ENCODE measurements at regions not wholly inside any gene's neighbourhood (a gene's known extent, or its start where the extent isn't known, plus 50 kb on each side); places are given as distances from the start of the nearest gene placed in this dataset.

GRCh38 chr2:57497489-57498096 is 549.0 kb upstream of the VRK2 start:
- peak; percentile 2 to 81 (median 54) for DNase-seq
- intact Hi-C loops (cut with DNase I), result no loop called here

- intact Hi-C loops (cut with DNase I), result no loop called here
- DNase-seq, result no peak
Observed at GRCh38 chr2:57504787-57505186, 541.8 kb upstream of the VRK2 start.

GRCh38 chr2:57509189-57509588 is 537.4 kb upstream of the VRK2 start:
- DNase-seq, result no peak
- intact Hi-C loops (cut with DNase I), result no loop called here

GRCh38 chr2:57510704-57511103 is 535.9 kb upstream of the VRK2 start:
- intact Hi-C loops (cut with DNase I), result no loop called here
- DNase-seq, result no peak

- no peak for DNase-seq
- intact Hi-C loops (cut with DNase I), result loop anchor here (5.0 kb wide), 1 partner anchor 1333 kb away; the partner anchor contains the start of gene CCDC85A
Observed at GRCh38 chr2:57515366-57515765, 531.2 kb upstream of the VRK2 start.

- intact Hi-C loops (cut with DNase I), result loop anchor here (5.0 kb wide), 1 partner anchor 1335 kb away; the partner anchor contains the start of gene CCDC85A
- no peak for DNase-seq
Observed at GRCh38 chr2:57516698-57517340, 529.8 kb upstream of the VRK2 start.

- intact Hi-C loops (cut with DNase I), result no loop called here
- DNase-seq, result peak in 9 of 42 donors; percentile 5 to 23 (median 15)
Observed at GRCh38 chr2:57523304-57523703, 523.3 kb upstream of the VRK2 start.

- intact Hi-C loops (cut with DNase I), result no loop called here
- no peak for DNase-seq
Observed at GRCh38 chr2:57527685-57528084, 518.9 kb upstream of the VRK2 start.

- intact Hi-C loops (cut with DNase I), result no loop called here
- no peak for DNase-seq
Observed at GRCh38 chr2:57528499-57528898, 518.1 kb upstream of the VRK2 start.

GRCh38 chr2:57534358-57534757 is 512.2 kb upstream of the VRK2 start:
- intact Hi-C loops (cut with DNase I), result no loop called here

GRCh38 chr2:57536535-57537231 is 509.9 kb upstream of the VRK2 start:
- intact Hi-C loops (cut with DNase I), result no loop called here
- no peak for DNase-seq

More at GRCh38 chr2:57534358-57534757, 512.2 kb upstream of the VRK2 start:
- DNase-seq, result no peak

GRCh38 chr2:57539761-57540160 is 506.8 kb upstream of the VRK2 start:
- intact Hi-C loops (cut with DNase I), result no loop called here
- DNase-seq, result no peak

GRCh38 chr2:57542081-57542480 is 504.5 kb upstream of the VRK2 start:
- intact Hi-C loops (cut with DNase I), result no loop called here
- DNase-seq, result no peak

GRCh38 chr2:57543211-57543610 is 503.4 kb upstream of the VRK2 start:
- no peak for DNase-seq
- intact Hi-C loops (cut with DNase I), result no loop called here

- intact Hi-C loops (cut with DNase I), result no loop called here
- DNase-seq, result no peak
Observed at GRCh38 chr2:57544624-57545023, 502.0 kb upstream of the VRK2 start.

GRCh38 chr2:57546478-57546877 is 500.1 kb upstream of the VRK2 start:
- intact Hi-C loops (cut with DNase I), result no loop called here
- no peak for DNase-seq

- no peak for DNase-seq
- intact Hi-C loops (cut with DNase I), result no loop called here
Observed at GRCh38 chr2:57549642-57550102, 496.9 kb upstream of the VRK2 start.

GRCh38 chr2:57550912-57551311 is 495.7 kb upstream of the VRK2 start:
- intact Hi-C loops (cut with DNase I), result no loop called here
- DNase-seq, result no peak

- intact Hi-C loops (cut with DNase I), result no loop called here
- no peak for DNase-seq
Observed at GRCh38 chr2:57552885-57553284, 493.7 kb upstream of the VRK2 start.

- intact Hi-C loops (cut with DNase I), result no loop called here
- no peak for DNase-seq
Observed at GRCh38 chr2:57554348-57554747, 492.3 kb upstream of the VRK2 start.
